HepG2 (cell line): ENCODE measurements at regions not wholly inside any gene's neighbourhood (a gene's known extent, or its start where the extent isn't known, plus 50 kb on each side); places are given as distances from the start of the nearest gene placed in this dataset.

Experiments
- ATAC-seq: fragments of 200-7000 bp; cut with Tn5 transposase; 3 replicates; pipeline ENCODE4 v1.9.1; 2020; ENCODE audit warnings: mild to moderate bottlenecking, moderate library complexity
- BruUV-seq: library from RNA; stranded (reverse); fragments of 400-500 nt; replicated peaks from 2 replicates; lab custom pipeline; 2021; lab: Mats Ljungman, UMichigan
- CTCF ChIA-PET: fragments of 300-600 bp; formaldehyde crosslinking; extraction: SDS; loops from one replicate; lab custom pipeline; 2021; ENCODE audit warnings: low total read pairs, inconsistent platforms, low intra/inter-chr PET ratio; lab: Yijun Ruan, JAX
- POLR2A ChIA-PET: fragments of 350-600 bp; sonication (Branson Sonifier 250); formaldehyde crosslinking; loops from one replicate; lab custom pipeline; 2020; ENCODE audit warnings: antibody characterized with exemption, inconsistent platforms; lab: Yijun Ruan, JAX
- DNase-seq: peaks from one replicate; pipeline ENCODE4 v3.0.0-alpha.2; 2015; ENCODE audit warnings: low spot score
- FAIRE-seq: peaks from 3 replicates; lab custom pipeline; 2011; peaks lifted over from hg19 to GRCh38; lab: Jason Lieb, UNC
- H2AFZ ChIP-seq: one replicate; pipeline ENCODE4 v1.6.1; 2011; ENCODE audit warnings: low read length, inconsistent platforms
- H3K27ac ChIP-seq: fragments of 300-600 bp; 3 replicates; pipeline ENCODE4 v1.8.0; 2011; ENCODE audit warnings: mixed run types, mild to moderate bottlenecking, mixed read lengths, low read length, inconsistent platforms; ENCODE audit not compliant: insufficient read depth; ENCODE audit errors: extremely low read length
- H3K27me3 ChIP-seq, 2 experiments: fragments of 200-600 bp in 1 of 2; 2 replicates in 1 of 2; 3 replicates in 1 of 2; pipeline versions ENCODE4 v1.6.0 to v1.8.0; 2011; ENCODE audit warnings: low read length in 2 of 2, mild to moderate bottlenecking in 2 of 2, moderate library complexity in 2 of 2, inconsistent platforms in 1 of 2; ENCODE audit not compliant: insufficient read depth in 2 of 2, control insufficient read depth in 1 of 2
- H3K36me3 ChIP-seq, 2 experiments: fragments of 200-600 bp in 1 of 2; replicated peaks in 1 of 2; 2 replicates in 1 of 2; 3 replicates in 1 of 2; pipeline versions ENCODE4 v1.5.1 to v1.8.0; 2011; ENCODE audit warnings: low read length in 2 of 2, inconsistent platforms in 1 of 2; ENCODE audit not compliant: insufficient read depth in 2 of 2, control insufficient read depth in 1 of 2
- H3K4me1 ChIP-seq: 2 replicates; pipeline ENCODE4 v1.5.1; 2012; ENCODE audit warnings: low read length, inconsistent platforms; ENCODE audit not compliant: insufficient read depth
- H3K4me2 ChIP-seq: 2 replicates; pipeline ENCODE4 v1.6.0; 2011; ENCODE audit warnings: low read depth, low read length, inconsistent platforms
- H3K4me3 ChIP-seq, 3 experiments: fragments of 200-600 bp in 1 of 3; sonication (generic), shearing (Covaris generic) in 1 of 3; replicated peaks in 1 of 3; 2 replicates each; pipeline ENCODE4 v1.5.1; 2011 to 2016; ENCODE audit warnings: low read length in 3 of 3, inconsistent platforms in 2 of 3, low read depth in 2 of 3, mild to moderate bottlenecking in 2 of 3, control low read depth in 1 of 3, mixed read lengths in 1 of 3; ENCODE audit not compliant: insufficient read depth in 1 of 3
- H3K79me2 ChIP-seq: one replicate; pipeline ENCODE4 v1.6.1; 2011; ENCODE audit warnings: low read length, inconsistent platforms; ENCODE audit not compliant: insufficient read depth
- H3K9ac ChIP-seq: 2 replicates; pipeline ENCODE4 v1.6.0; 2011; ENCODE audit warnings: mild to moderate bottlenecking, low read depth, low read length, inconsistent platforms; ENCODE audit not compliant: insufficient read depth
- H3K9me3 ChIP-seq: 2 replicates; pipeline ENCODE4 v1.5.1; 2012; ENCODE audit warnings: mild to moderate bottlenecking, low read length
- H4K20me1 ChIP-seq: 2 replicates; pipeline ENCODE4 v1.6.0; 2011; ENCODE audit warnings: inconsistent platforms, mild to moderate bottlenecking, low read length, moderate library complexity; ENCODE audit not compliant: insufficient read depth
- IRF2 ChIP-seq: IDR thresholded peaks from 2 replicates; pipeline ENCODE4 v1.6.1; 2018; ENCODE audit warnings: missing genetic modification reagents, missing compliant biosample characterization
- MAFF ChIP-seq: IDR thresholded peaks from 2 replicates; pipeline ENCODE4 v1.6.1; 2011; ENCODE audit warnings: low read depth, low read length, improper control_type of control experiment
- MAFK ChIP-seq, 2 experiments: IDR thresholded peaks in 1 of 2; conservative IDR thresholded peaks in 1 of 2; 2 replicates each; pipeline ENCODE4 v1.6.1; 2011; ENCODE audit warnings: improper control_type of control experiment in 2 of 2, low read length in 2 of 2
- MXD1 ChIP-seq: sonication (generic); formaldehyde crosslinking; IDR thresholded peaks from 2 replicates; pipeline ENCODE4 v1.4.0; 2020; ENCODE audit warnings: mild to moderate bottlenecking, missing genetic modification reagents
- NR0B2 ChIP-seq: sonication (generic); formaldehyde crosslinking; IDR thresholded peaks from 2 replicates; pipeline ENCODE4 v1.4.0; 2020; ENCODE audit warnings: mild to moderate bottlenecking, missing genetic modification reagents
- NRL ChIP-seq: sonication (generic); formaldehyde crosslinking; IDR thresholded peaks from 2 replicates; pipeline ENCODE4 v1.5.0; 2020; ENCODE audit warnings: missing genetic modification reagents, mild to moderate bottlenecking, moderate library complexity, borderline replicate concordance
- PCBP2 ChIP-seq: fragments of 200-400 bp; formaldehyde crosslinking; optimal IDR thresholded peaks from 2 replicates; pipeline ENCODE3; 2018; ENCODE audit warnings: low read length, low read depth; ENCODE audit not compliant: poor library complexity, severe bottlenecking
- POLR2AphosphoS5 ChIP-seq: IDR thresholded peaks from 2 replicates; pipeline ENCODE4 v1.6.1; 2012; ENCODE audit warnings: low read depth, low read length
- SNAPC4 ChIP-seq: sonication (generic); formaldehyde crosslinking; IDR thresholded peaks from 2 replicates; pipeline ENCODE4 v1.4.0; 2020; ENCODE audit warnings: mild to moderate bottlenecking, missing genetic modification reagents
- SOX6 ChIP-seq, 2 experiments: fragments of 450-650 bp in 1 of 2; sonication (generic) in 1 of 2; formaldehyde crosslinking in 1 of 2; IDR thresholded peaks; 2 replicates each; pipeline versions ENCODE4 v1.4.0 to v1.6.1; 2017 to 2020; ENCODE audit warnings: antibody characterized with exemption in 1 of 2, mild to moderate bottlenecking in 1 of 2, missing genetic modification reagents in 1 of 2
- TGIF2 ChIP-seq: IDR thresholded peaks from 2 replicates; pipeline ENCODE4 v1.6.1; 2016; ENCODE audit warnings: control low read depth, missing compliant biosample characterization
- ZNF17 ChIP-seq: sonication (generic); formaldehyde crosslinking; IDR thresholded peaks from 2 replicates; pipeline ENCODE4 v1.5.0; 2020; ENCODE audit warnings: mild to moderate bottlenecking, missing genetic modification reagents
- ZNF546 ChIP-seq: sonication (generic); formaldehyde crosslinking; conservative IDR thresholded peaks from 2 replicates; pipeline ENCODE4 v1.8.1; 2023; ENCODE audit warnings: mild to moderate bottlenecking, missing genetic modification reagents
- ZNF577 ChIP-seq: sonication (generic); formaldehyde crosslinking; IDR thresholded peaks from 2 replicates; pipeline ENCODE4 v1.4.0; 2020; ENCODE audit warnings: mild to moderate bottlenecking, low read depth, missing genetic modification reagents, borderline replicate concordance
- ZNF607 ChIP-seq: sonication (generic); formaldehyde crosslinking; IDR thresholded peaks from 2 replicates; pipeline ENCODE4 v1.5.1; 2020; ENCODE audit warnings: missing genetic modification reagents, mild to moderate bottlenecking, borderline replicate concordance
- ZNF652 ChIP-seq: IDR thresholded peaks from 2 replicates; pipeline ENCODE4 v1.6.1; 2016; ENCODE audit warnings: low read depth, borderline replicate concordance
- ZNF772 ChIP-seq: sonication (generic); formaldehyde crosslinking; IDR thresholded peaks from 2 replicates; pipeline ENCODE4 v1.5.0; 2020; ENCODE audit warnings: mild to moderate bottlenecking, missing genetic modification reagents
- WGBS: methylation state at CpG from one replicate; pipeline ENCODE4 v1.1.6; 2017; ENCODE audit warnings: low lambda C conversion rate; 5-methylcytosine and 5-hydroxymethylcytosine counted together
- in situ Hi-C: cut with HindIII; loops from 2 replicates; pipeline ENCODE4 v1.10.0; 2017; ENCODE audit warnings: low pct_unique_long_range_greater_than_20kb; ENCODE audit not compliant: extremely low pct_ligation_motif_present
- intact Hi-C: fragments of 100-400 bp; cut with micrococcal nuclease; formaldehyde crosslinking; loops from one replicate; pipeline ENCODE4 v1.10.0; 2022; ENCODE audit not compliant: unreplicated experiment

- WGBS = 26% methylated on average over 5 of the region's 5 CpGs
- H3K27ac ChIP-seq = no peak overlapping the region
- DNase-seq (no peak), ATAC-seq (no peak), FAIRE-seq (no peak)
- H3K9ac ChIP-seq = no peak overlapping the region
- no peaks in the 10 kb centered on the region for H3K36me3 ChIP-seq
- intact Hi-C loops = no loop called here
- ChIA-PET POLR2A (no interaction called here), CTCF (no interaction called here)
- no peak overlapping the region for H3K4me2 ChIP-seq
- in situ Hi-C loops = no loop called here
- H3K4me3 ChIP-seq = no peak overlapping the region
- H3K27me3 ChIP-seq = no peaks in the 10 kb centered on the region
- no peaks in the 10 kb centered on the region for H3K4me1 ChIP-seq
- H3K79me2 ChIP-seq = no peaks in the 10 kb centered on the region
- H2AFZ ChIP-seq = no peak overlapping the region
- no peak for TF ChIP-seq ZNF17 (CRISPR knock-in tag)
- no peak for TF ChIP-seq MXD1
- TF ChIP-seq IRF2 (CRISPR knock-in tag) = no peak
- no peak for TF ChIP-seq TGIF2
- no peak for TF ChIP-seq ZNF772 (CRISPR knock-in tag)
- no peak for TF ChIP-seq ZNF652 (CRISPR knock-in tag)
- TF ChIP-seq NRL (CRISPR knock-in tag) = no peak
- no peak for TF ChIP-seq SNAPC4 (CRISPR knock-in tag)
- TF ChIP-seq ZNF546 (CRISPR knock-in tag) = no peak
- no peak for TF ChIP-seq SOX6 (IDR thresholded peaks at IDR 0.05)
- no peak for TF ChIP-seq SOX6 (CRISPR knock-in tag; IDR thresholded peaks at IDR 0.05)
- no peak for TF ChIP-seq PCBP2
- TF ChIP-seq ZNF577 = no peak
- TF ChIP-seq MAFF = no peak
- TF ChIP-seq ZNF607 = no peak
- TF ChIP-seq NR0B2 (CRISPR knock-in tag) = no peak
- no peak for TF ChIP-seq MAFK (conservative IDR thresholded peaks at IDR 0.05 in 1 of 2, IDR thresholded peaks at IDR 0.05 in 1 of 2; ENCODE audit: low read length in 2 of 2)
- no peak for TF ChIP-seq POLR2AphosphoS5
- H3K9me3 ChIP-seq = no peaks in the 10 kb centered on the region
- no TSS peak for BruUV-seq
- H4K20me1 ChIP-seq = no peaks in the 10 kb centered on the region
Observed at GRCh38 chr2:144935191-144935590, 415.3 kb upstream of the ZEB2 start.
